Upper lobe of right lung (tissue), 1 donor: ENCODE measurements at regions not wholly inside any gene's neighbourhood (a gene's known extent, or its start where the extent isn't known, plus 50 kb on each side); places are given as distances from the start of the nearest gene placed in this dataset.

Experiments
- ATAC-seq: fragments of 200-7000 bp; cut with Tn5 transposase; one replicate; pipeline ENCODE4 v1.9.1; 2020; ENCODE audit warnings: mild to moderate bottlenecking, moderate library complexity
- DNase-seq: peaks from one replicate; pipeline ENCODE4 v3.0.0-alpha.2; 2020
- H3K27ac ChIP-seq: fragments of 200-600 bp; one replicate; pipeline ENCODE4 v1.8.0; 2022
- H3K27me3 ChIP-seq: fragments of 200-600 bp; one replicate; pipeline ENCODE4 v1.8.0; 2022; ENCODE audit warnings: mild to moderate bottlenecking
- H3K36me3 ChIP-seq: fragments of 200-600 bp; one replicate; pipeline ENCODE4 v1.8.0; 2022
- H3K4me1 ChIP-seq: fragments of 200-600 bp; one replicate; pipeline ENCODE4 v1.8.0; 2022
- H3K4me3 ChIP-seq: fragments of 200-600 bp; one replicate; pipeline ENCODE4 v1.8.0; 2022; ENCODE audit warnings: mild to moderate bottlenecking
- H3K9me3 ChIP-seq: fragments of 200-600 bp; one replicate; pipeline ENCODE4 v1.8.0; 2022
- intact Hi-C: fragments of 100-400 bp; cut with DNase I; formaldehyde crosslinking; loops from one replicate; pipeline ENCODE4 v1.11.0; 2022
- TF ChIP-seq, protein P1 (sequence below): fragments of 200-600 bp; IDR thresholded peaks from one replicate; pipeline ENCODE4 v1.8.0; 2022; ENCODE audit warnings: antibody characterized with exemption
- donor health status: DM: no; HTN: yes; CAD: no; lungs with severe emphysema.

- TF ChIP-seq, protein P1, sequence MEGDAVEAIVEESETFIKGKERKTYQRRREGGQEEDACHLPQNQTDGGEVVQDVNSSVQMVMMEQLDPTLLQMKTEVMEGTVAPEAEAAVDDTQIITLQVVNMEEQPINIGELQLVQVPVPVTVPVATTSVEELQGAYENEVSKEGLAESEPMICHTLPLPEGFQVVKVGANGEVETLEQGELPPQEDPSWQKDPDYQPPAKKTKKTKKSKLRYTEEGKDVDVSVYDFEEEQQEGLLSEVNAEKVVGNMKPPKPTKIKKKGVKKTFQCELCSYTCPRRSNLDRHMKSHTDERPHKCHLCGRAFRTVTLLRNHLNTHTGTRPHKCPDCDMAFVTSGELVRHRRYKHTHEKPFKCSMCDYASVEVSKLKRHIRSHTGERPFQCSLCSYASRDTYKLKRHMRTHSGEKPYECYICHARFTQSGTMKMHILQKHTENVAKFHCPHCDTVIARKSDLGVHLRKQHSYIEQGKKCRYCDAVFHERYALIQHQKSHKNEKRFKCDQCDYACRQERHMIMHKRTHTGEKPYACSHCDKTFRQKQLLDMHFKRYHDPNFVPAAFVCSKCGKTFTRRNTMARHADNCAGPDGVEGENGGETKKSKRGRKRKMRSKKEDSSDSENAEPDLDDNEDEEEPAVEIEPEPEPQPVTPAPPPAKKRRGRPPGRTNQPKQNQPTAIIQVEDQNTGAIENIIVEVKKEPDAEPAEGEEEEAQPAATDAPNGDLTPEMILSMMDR: no peak
- intact Hi-C loops: no loop called here
- Histone ChIP-seq H3K36me3 (no peaks in the 10 kb centered on the region), H3K9me3 (peaks cover 14% of the 10 kb centered on the region), H3K4me1 (no peaks in the 10 kb centered on the region), H3K27me3 (no peaks in the 10 kb centered on the region), H3K4me3 (no peak overlapping the region), H3K27ac (no peak overlapping the region)
- ATAC-seq (no peak), DNase-seq (no peak)
Measured at GRCh38 chr12:34526946-34527345, 504.6 kb downstream of the ALG10 start.

- H3K9me3 ChIP-seq: peaks cover 42% of the 10 kb centered on the region
- no peaks in the 10 kb centered on the region for H3K27me3 ChIP-seq
- H3K27ac ChIP-seq: no peak overlapping the region
- H3K4me1 ChIP-seq: no peaks in the 10 kb centered on the region
- TF ChIP-seq, protein P1: no peak
- no peaks in the 10 kb centered on the region for H3K36me3 ChIP-seq
- intact Hi-C loops: no loop called here
- ATAC-seq (no peak), DNase-seq (no peak)
- H3K4me3 ChIP-seq: no peak overlapping the region
Measured at GRCh38 chr12:34547276-34547675, 525.0 kb downstream of the ALG10 start.

DNA sequence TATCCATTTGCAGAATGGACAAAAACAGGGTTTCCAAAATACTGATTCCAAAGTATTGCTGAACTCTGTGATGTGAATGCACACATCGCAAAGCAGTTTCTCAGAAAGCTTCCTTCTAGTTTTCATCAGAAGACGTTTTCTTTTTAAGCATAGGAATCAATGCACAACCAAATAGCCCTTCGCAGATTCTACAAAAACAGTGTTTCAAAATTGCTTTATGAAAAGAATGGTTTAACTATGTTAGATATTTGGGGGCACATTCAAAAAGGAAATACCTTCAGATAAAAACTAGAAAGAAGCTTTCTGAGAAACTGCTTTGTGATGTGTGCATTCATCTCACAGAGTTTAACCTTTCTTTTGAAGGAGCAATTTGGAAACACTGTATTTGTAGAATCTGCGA lies 569.7 kb downstream of the ALG10 start:
- H3K4me1 ChIP-seq: no peaks in the 10 kb centered on the region
- H3K27me3 ChIP-seq: no peaks in the 10 kb centered on the region
- no peak overlapping the region for H3K27ac ChIP-seq
- H3K9me3 ChIP-seq: peaks cover 66% of the 10 kb centered on the region
- no peak for DNase-seq
- intact Hi-C loops: no loop called here
- H3K36me3 ChIP-seq: no peaks in the 10 kb centered on the region
- TF ChIP-seq, protein P1: no peak
- ATAC-seq: no peak
- H3K4me3 ChIP-seq: no peak overlapping the region

DNA sequence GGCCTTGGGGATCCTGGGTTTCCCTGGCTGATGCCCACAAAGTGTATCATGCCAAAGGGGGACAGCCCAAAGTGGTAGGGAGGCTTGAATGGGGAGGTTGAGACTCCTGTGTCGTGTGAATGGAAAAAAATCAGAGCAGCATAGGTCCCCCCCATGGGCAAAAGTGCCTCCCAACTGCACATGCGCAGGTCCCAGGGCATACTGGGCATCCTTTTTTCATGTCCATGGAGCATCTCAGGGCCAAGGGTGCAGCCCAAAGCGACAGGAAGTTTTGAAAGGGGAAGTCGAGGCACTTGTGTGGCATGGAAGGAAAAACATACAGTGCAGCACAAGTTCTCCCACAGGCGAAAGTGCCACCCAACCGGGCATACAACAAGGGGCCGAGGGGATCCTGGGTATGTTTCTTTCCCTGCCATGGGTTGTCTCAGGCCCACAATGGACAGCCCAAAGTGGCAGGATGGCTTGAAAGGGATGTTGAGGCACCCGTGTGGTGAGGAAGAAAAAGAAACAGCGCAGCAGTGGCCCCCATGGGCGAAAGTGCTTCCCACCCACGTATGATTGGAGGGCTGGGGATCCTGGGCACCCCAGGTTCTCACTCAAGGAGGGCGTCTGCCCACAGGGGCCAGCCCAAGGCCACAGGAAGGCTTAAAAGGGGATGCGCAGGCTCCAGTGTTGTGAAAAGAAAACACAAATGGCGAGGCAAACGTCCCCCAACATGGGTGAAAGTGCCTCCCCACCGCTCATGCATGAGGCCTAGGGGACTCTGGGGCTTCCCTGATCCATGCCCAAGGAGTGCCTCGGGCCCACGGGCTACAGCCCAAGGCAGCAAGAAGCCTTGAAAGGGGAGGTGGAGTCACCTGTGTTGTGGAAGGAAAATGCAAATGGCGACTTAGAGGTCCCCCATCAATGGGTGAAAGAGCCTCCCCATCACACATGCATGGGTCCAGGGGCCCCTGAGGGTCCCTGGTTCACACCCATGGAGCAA lies 573.7 kb downstream of the ALG10 start:
- TF ChIP-seq, protein P1: no peak
- no peak for ATAC-seq
- H3K9me3 ChIP-seq: peaks cover 42% of the 10 kb centered on the region
- intact Hi-C loops: no loop called here
- no peaks in the 10 kb centered on the region for H3K4me1 ChIP-seq
- H3K27ac ChIP-seq: no peak overlapping the region
- peak; percentile 49 for DNase-seq
- H3K4me3 ChIP-seq: no peak overlapping the region
- H3K27me3 ChIP-seq: no peaks in the 10 kb centered on the region
- H3K36me3 ChIP-seq: no peaks in the 10 kb centered on the region

GRCh38 chr12:34597548-34598351 lies 575.5 kb downstream of the ALG10 start:
- DNase-seq (peak; percentile 37), ATAC-seq (no peak)
- no peak overlapping the region for H3K27ac ChIP-seq
- no peaks in the 10 kb centered on the region for H3K4me1 ChIP-seq
- H3K27me3 ChIP-seq: no peaks in the 10 kb centered on the region
- H3K4me3 ChIP-seq: no peak overlapping the region
- intact Hi-C loops: no loop called here
- TF ChIP-seq, protein P1: no peak
- no peaks in the 10 kb centered on the region for H3K36me3 ChIP-seq
- H3K9me3 ChIP-seq: peaks cover 25% of the 10 kb centered on the region
